HG02970 (cell line): ENCODE measurements at regions not wholly inside any gene's neighbourhood (a gene's known extent, or its start where the extent isn't known, plus 50 kb on each side); places are given as distances from the start of the nearest gene placed in this dataset.

Experiments
- ATAC-seq: cut with Tn5 transposase; IDR thresholded peaks from one replicate; pipeline ENCODE4 v1.9.1; 2021; ENCODE audit warnings: mild to moderate bottlenecking, moderate library complexity, moderate number of reproducible peaks; ENCODE audit not compliant: unreplicated experiment, low FRiP score

DNA sequence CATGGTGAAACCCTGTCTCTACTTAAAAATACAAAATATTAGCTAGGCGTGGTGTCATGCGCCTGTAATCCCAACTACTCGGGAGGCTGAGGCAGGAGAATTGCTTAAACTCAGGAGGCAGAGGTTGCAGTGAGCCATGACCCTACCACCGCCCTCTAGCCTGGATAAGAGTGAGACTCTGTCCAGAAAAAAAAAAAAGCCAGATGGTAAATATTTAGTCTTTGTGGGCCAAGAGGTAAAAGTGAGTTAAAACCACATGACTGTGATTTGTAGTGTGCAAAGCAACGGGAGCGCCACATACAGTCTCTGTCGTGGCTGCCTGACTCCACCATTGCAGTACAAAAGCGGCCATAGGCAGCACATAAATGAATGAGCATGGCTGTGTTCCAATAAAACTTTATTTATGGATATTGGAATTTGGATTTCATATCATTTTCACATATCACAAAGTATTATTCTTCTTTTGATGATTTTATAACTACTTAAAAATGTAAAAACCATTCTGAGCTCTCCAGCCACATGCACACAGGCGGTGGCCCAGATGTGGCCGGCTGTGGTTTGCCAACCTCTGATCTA, 51.8 kb upstream of the CASZ1 start:
- no peak for ATAC-seq

DNA sequence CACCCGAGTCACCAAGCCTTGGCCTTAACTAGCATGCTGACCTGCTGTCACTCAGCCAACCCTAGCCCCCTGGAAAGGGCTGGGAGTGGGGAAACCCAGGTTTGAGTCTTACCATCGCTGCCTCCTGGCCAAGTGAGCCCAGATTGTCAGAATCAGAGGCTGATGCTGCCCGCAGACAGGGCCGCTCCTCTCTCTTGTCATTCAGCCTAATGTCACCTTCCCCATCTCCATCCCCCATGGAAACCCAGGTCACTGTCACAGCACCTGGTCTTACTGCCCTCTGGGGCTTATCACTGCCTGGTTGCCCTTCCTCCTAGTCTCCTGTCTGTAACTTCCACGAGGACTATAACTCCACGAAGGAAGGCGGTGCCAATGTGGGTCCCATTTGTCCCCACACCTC, 53.6 kb upstream of the CASZ1 start:
- ATAC-seq, result no peak

DNA sequence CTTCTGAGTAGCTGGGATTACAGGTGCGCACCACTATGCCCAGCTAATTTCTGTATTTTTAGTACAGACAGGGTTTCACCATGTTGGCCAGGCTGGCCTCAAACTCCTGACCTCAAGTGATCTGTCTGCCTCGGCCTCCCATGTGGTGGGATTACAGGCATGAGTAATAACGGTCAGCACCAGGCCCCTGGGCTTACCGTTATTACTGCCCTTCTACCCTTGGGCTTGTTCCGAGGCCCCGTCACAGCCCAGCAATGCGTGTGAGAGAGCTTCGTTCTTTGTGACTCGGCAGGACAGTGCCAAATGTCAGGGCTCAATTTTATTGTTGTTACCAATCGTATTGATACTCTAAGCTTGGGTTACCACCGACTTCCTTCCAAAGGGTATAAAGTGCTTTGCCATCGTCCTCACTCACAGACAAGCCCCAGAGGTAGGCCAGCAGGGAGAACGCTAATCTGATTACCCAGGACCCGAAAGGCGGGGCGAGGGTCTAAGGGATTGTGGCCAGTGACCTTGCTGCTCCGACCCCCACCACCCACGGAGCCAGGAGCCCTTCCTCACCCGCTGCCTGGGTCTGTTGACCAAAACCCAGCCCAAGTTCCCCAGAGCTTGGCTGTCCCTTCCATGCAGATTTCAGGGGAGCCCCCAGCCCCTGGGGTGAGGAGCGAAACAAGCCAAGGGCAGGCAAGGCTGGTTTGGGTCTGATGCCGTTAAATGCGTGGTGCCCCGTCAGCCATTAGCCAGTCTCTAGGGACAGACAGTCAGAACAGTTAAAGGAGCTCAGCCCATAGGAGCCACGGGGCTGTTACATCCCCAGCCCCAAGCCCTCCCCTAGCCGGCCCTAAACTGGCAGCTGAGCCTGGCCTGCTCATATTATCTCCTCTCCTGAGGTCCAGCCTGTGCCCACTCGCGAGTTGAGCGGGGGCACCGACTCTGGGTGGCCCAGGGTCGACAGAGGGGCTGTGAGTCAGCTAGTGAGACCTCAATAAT, 54.9 kb upstream of the CASZ1 start:
- no peak for ATAC-seq

DNA sequence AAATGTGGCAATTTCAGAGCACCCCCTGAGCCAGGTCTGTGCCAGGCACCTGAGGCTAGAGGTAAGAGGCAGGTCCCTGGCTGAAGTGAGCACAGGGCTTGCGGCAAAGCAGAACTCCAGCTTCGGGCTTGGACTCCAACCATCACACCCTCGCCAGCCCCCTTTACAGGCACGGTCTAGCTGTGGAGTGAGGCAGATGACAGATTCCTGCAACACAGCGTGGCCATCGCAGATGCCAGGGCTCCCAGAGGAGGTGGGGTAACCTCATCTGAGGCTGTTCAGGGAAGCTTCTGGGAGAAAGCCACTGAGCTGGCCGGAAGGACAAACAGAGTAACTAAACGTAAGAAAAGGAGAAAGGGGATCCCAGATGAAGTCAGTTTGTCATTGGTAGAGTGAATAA, 55.6 kb upstream of the CASZ1 start:
- ATAC-seq, result no peak

DNA sequence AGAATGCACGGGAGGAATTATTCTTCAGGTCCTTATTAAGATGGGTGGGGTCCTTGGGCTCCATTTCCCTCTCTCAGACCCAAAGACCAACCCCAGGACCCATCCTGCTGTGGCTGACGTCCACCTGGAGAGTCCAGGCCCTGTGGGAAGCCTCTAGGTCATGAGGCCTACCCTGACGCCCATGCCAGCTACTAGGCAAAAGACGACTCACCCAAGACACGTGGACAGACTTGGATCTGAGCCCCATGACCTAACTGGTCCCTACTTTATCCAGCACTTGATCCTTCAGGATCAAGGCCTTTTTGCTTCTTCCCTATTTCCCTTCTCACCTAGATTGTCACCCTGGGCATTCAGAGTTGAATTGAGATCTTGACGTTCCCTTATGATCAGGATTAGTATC, 56.0 kb upstream of the CASZ1 start:
- ATAC-seq, result no peak

DNA sequence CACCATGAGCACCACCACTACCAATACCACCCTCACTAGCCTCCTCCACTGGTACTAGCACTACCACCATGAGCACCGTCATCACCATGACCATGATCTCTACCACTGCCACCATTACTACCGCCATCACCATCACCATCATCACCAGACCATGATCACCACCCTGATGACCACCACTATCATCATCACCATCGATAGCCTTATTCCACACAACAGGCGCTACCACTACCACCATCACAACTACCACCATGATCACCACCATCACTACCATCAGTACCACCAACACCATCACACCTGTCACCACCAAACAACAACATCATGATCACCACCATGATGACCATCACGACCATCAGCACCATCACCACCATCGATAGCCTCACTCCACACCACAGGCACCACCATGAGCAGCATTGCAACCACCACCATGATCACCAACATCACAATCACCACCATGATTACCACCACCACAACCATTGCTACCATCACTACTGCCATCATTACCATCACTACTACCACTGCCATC, 56.6 kb upstream of the CASZ1 start:
- ATAC-seq, result no peak

DNA sequence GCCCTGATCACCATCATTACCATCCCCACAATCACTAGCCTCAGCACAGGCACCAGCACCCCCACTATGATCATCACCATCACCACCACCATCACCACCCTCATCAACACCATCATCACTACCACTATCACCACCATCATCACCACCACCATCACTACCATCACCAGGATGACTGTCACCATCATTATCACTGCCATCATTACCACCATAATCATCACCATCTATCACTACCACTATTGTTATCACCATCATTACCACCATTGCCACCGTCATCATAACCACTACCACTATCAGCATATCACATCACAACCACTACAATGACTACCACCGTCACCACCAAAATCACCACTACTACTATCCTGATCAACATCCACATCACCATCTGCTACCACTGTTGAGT, 57.3 kb upstream of the CASZ1 start:
- no peak for ATAC-seq

DNA sequence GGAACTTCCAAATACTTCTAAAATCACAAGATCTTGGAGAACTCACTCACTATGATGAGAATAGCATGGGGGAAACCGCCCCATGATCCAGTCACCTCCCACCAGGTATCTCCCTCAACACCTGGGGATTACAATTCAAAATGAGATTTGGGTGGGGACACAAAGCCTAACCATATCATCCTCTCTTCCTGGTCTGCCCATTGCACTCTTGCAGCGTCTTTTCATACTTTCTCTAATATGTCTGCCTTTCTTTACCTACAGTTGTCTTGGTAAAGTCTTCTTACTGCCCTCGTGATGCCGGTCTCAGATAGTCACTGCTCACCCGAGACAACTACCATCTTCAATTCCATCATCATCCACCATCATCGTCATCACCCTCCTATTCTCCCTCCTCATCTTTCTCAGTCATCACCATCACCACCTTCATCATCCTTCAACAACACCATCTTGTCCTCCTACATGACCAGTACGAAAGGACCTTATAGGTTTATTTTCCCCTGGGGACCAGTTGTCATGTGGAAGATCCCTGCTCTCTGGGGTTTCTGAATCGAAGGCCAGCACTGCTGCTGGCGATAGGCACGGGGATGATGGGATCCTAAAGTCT, 58.5 kb upstream of the CASZ1 start:
- ATAC-seq, result no peak

DNA sequence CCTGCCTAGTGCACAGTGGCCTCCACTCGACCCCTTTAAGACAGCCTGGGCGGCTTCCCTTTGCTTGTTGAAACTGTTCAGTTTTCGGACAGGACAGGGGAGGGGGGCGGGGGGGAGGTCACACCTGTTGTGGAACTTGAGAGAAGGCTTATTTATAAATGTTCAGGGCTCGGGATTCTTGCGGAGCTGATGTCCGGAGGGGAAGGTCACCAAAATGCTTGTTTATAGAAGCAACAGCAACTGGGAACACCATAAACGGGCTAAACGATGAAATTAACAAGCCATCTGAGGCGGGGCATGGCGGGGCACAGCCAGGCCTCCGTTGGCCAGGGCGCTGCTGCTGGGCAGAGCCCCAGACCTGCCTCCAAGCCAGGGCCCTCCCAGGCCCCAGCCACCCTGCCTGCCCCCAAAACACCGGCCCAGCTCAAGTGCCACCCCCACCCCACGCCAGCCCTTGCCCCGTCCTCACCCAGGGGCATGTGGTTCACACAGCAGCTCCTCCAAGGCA, 59.8 kb upstream of the CASZ1 start:
- ATAC-seq, result no peak

DNA sequence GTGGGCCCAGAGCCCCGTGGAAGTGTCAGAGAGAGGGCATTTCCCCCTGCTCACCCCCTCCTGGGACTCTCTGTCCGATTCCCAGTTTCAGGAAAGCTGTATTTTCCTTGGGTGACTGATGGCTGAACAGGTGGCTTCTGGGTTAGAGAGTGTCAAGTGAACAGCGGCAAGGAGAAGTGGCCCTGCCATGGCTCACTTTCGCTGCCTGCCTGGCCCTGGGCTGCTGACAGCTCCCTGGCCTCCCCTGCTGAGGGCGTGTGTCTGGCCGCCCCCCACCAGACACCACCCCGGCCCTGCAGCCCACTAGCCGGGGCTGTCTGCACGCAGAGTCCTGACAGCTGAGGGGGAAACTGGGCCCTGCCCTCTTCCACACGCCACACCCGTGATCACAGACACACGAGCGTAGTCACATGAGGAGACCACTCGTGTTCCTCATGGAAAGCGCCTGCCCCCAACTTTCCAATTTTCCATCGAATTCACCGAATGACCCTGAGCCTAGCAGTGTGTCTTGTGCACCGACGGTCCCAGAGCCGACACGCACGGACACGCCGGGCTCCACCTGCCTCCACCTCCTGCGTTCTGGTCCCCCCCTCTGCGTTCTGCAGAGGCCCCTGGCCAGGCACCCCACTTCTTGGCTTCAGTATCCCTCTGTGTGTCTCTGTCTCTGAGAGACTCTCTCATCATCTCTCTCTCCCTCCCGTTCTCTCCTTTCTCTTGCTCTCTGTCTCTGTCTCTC, 60.6 kb upstream of the CASZ1 start:
- no peak for ATAC-seq

DNA sequence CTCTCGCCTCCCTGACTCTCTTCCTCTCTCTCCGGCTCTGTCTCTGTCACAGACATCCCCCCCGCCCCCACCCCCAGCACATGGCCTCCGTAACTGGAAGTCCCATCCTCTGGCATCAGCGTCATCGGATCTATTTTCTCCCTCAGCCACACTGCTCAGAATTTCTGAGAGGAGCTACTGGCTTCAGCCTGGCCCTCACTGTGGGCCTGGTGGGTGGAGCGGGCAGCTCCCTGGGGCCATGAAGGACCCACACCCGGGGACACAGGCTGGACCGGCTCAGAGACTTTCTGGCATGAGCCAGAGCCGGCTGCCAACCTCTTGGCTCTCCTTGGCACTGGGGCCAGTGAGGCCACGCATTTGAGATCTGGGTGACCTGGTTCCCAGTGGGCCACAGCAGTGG, 61.2 kb upstream of the CASZ1 start:
- no peak for ATAC-seq

DNA sequence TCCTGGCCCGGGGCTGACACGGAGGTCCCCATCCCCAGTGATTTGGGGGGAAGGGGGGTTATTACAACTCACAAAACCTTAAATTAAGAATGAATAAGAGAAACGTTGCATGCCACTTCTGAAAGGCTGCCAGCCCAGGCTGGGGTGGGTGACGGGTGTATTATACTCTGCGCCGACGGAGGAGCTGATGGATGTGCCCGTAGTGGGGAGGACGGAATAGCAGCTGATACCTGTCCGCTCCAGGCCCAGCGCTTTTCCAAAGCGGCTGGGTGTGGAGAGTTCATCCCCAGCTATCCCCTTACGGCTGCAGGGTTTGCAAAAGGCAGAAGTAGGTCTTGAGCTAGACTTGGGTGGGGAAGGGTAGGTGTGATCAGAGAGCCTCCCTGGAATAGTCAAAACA, 63.8 kb upstream of the CASZ1 start:
- no peak for ATAC-seq

DNA sequence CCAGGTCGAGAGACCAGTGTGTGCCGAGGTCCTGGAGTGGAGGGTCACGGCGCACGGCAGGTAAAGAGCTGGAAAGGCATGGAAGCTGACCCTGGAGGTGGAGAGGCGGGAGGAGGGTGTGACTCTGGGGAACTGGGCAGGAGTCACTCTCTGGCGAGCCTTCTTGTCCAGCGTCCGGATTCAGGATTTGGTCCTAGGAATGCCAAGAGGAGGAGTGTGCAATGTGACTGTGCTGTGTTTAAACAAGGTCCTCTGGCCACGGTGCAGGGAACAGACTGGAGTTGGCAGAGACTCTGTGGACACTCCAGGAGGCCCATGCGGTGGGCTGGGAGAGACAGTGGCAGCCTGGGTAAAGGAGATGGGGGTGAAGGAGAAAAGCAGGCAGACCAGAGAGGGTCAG, 64.2 kb upstream of the CASZ1 start:
- no peak for ATAC-seq

DNA sequence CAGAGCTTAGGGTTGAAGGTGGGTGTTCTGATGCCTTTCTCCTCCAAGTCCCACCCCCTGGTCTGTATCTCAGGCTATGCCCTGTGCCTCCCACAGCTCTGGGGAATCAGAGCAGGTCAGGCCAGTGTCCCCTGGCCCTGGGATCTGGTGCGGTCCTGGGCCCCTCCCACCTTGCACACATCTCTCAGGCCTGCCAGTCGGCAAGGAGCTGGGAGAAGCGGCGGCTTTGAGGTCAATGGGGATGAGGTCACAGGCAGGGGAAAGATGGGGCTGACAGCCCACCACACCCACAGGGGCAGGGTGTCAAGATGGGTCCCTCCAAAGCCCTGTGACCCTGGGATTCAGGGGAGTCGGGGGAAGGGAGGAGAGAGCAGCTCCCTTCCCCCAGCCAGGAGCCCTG, 65.4 kb upstream of the CASZ1 start:
- no peak for ATAC-seq

DNA sequence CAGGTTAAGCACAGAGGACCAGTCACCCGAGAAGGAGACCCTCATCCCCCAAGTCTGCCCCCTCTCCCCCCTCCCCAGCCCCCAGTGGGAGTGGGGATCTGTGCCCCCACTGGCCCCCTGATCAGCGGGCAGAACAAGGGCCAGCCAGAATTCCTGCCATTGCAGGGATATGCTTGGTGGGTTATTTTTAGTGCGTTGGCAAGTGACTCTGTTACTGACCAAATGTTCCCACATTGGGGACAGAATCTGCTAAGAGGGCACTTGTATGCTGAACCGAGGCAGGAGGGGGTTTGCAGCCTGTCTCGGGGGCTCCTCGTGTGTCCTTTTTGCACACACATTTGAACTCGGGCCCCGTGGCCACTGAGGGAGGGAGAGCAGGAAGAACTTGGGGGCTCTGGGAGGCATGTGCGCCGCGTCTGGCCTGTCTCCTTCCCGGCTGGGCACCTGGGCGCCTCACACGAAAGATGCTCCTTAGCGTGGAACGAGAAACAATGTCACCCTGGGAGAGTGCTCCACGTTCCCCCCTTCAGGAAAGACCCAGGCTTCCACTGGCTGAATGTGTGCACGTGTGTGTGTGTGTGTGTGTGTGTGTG, 66.4 kb upstream of the CASZ1 start:
- no peak for ATAC-seq

DNA sequence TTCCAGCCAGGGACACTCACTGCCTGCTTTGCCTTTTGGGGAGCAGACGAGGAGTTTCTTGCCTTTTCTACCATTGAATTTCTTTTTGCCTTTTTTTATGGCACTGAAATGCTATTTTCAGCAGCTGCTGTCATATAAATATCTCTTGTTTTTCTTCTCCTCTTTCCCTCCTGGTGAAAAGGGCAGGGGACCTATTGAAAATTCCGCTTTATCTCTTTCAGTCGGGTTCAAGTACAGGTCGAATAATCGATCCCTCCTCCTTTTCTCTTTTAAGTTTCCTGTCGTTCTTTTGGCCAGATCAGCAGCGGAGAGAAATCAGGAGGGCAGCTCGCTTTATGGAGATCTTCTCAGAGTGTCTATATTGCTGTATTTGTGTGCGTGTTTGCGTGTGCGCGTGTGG, 67.4 kb upstream of the CASZ1 start:
- ATAC-seq, result no peak

DNA sequence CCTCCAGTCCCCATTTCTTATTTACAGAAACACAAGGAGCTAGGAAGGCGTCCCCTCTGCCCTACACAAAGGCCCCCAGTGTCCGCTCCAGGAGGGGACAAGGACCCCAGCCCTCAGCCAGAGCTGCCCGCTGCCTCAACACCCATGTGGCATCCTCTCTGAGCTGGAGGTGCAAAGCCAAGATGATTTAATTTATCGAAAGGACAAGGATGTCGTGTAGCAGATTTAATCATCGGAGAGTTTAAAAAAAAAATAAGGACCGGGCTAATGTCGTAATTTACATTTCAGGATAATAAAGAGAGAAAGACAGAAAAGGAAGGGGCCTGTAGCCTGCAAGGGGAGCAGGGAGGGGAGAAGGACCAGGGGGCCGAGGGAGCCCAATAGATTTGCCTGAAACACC, 68.3 kb upstream of the CASZ1 start:
- no peak for ATAC-seq

DNA sequence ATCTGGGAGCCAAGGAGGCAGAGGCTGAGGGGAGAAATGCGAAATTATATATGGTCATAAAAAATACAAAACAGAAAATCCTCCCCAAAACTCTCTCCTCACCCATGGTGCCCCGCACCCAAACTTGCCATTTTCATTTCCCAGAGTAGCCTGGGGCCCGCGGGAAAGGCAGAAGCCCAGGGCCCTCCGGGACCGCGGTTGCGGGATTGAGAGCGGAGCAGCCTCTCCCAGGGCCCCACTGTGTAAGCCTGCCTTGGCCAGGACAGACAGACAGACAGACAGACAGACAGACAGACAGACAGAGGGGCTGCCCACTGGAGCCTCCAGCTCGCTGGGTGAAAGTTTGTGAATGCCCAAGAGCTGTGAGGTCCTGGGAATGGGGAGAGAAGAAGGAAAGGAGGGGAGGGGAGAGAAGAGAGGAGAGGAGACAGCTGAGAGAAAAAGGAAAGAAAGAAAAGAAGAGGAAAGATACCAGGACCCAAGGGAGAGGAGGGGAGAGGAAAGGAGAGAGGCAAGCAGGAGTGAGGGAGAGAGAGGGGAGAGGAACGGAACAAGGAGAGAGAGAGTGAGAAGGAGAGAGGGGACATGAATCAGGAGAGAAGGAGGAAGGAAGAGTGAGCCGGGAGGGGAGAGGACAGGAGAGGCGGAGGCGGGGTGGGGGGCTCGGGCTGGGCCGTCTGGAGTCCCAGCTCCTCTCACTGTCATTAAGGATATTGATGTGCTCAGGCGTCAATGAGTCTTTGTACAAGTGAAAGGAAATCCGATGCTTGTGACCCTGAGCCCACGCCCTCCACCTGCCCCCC, 69.3 kb upstream of the CASZ1 start:
- no peak for ATAC-seq

DNA sequence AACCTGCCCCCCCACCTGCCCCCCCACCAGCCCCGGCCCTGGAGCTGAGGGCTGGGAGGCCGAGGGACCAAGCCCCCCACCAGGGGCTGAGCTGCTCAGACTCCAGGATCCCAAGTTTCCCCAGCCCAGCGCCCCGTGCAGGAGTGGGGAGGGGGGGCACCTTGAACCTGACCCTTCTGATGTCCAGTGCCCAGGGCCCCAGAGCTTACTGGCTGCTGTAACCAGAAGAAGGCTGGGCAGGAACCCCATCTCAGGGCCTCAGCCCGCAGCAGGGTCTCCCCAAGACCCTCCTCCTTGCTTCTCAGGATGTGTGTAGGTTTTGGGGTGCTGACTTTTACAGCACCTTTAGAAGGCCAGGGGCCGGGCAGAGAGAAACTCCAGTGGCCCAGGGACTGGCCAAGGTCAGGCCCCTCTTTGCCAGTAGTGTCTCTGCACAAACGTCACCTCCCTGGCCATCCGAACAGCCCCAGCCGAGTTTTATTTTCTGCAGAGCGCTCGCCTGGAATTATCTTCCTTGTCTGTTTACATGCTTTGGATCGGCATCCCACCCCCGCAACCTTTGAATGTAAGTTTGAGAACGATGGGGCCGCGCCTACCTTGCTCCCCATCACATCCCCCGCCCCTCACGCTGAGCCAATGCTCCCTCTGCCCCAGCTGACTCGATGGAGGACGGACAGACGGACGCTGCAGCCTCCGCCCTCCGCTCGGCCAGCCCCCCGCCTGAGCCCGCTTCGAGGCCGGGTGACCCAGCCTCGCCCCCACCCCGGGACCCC, 70.1 kb upstream of the CASZ1 start:
- ATAC-seq, result no peak
